H1 (cell line): ENCODE measurements at regions not wholly inside any gene's neighbourhood (a gene's known extent, or its start where the extent isn't known, plus 50 kb on each side); places are given as distances from the start of the nearest gene placed in this dataset.

Experiments used
- SP2 ChIP-seq: IDR thresholded peaks from 2 replicates; pipeline ENCODE4 v1.6.1; 2012; ENCODE audit warnings: mild to moderate bottlenecking, low read length, inconsistent platforms
- YY1 ChIP-seq: IDR thresholded peaks from 2 replicates; pipeline ENCODE4 v1.6.1; 2011; ENCODE audit warnings: low read depth, mild to moderate bottlenecking, low read length
- ZNF274 ChIP-seq: IDR thresholded peaks from 2 replicates; pipeline ENCODE4 v1.7.0; 2012; ENCODE audit warnings: low read length, borderline replicate concordance; ENCODE audit errors: extremely low read depth

DNA sequence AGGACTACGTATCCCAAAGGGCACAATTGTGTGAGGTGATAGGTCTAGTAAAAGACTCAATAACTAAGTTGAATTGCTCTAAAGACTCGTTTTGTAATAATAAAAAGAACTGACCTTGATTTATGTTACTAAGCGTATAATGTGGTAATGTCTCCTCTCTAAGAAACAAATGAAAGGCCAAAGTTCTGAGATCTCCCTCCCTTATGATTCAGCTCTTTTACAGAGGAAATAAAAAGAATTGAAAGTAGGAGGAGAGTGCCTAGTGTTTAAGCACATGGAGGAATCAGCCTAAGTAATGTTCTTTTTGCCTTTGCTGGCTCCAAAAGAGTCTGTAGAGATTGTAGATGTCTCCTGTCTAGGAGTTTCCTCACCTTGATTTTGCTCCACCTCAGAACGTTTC lies 98.0 kb downstream of the ARL4A start:
- TF ChIP-seq ZNF274 (no peak), YY1 (no peak), SP2 (no peak)
